HG03175 (cell line): ENCODE measurements at regions not wholly inside any gene's neighbourhood (a gene's known extent, or its start where the extent isn't known, plus 50 kb on each side); places are given as distances from the start of the nearest gene placed in this dataset.
"Not testable (repeated sequence)": the region's sequence is repeated elsewhere in the genome, so short reads cannot be mapped to it uniquely, and the experiment has no call there.

Experiments
- ATAC-seq: cut with Tn5 transposase; IDR thresholded peaks from one replicate; pipeline ENCODE4 v1.9.1; 2021; ENCODE audit warnings: mild to moderate bottlenecking, moderate library complexity; ENCODE audit not compliant: unreplicated experiment

DNA sequence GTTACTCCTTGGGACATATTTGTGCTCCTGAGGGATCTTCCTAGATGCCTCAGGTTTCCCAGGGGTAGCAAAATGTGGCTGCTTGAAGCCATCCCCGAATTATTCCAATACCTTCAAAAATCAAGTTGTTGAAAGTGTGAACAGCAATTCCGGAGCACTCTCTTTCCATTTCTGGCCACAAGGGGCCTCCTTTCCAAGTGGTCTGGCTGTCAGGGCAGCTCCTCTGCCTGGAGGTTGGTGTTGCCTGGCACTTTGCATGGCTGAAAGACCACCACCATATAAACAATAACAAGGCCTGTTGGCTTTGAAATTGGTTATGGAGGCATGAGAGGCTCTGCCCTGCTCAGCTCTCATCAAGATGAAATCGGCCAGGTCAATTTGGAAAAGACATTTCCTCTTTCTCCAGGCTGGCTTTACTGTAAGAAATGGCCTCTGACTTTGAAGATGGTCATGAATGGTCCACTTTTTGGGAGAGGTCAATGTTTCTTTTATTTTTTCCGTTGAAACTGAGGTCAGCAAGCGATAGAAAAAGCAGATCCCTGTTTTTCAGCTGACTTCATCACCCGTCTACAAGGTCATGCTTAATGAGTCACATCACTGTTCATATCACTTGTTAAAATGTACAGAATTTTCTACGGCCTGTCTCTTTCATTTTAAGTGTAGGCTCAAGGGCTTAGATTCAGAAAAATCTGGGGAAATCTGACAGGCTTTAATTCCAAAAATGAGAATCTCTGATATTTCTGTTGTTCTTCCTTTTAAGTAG is 481.1 kb upstream of the ZNF608 start:
- ATAC-seq = no peak

DNA sequence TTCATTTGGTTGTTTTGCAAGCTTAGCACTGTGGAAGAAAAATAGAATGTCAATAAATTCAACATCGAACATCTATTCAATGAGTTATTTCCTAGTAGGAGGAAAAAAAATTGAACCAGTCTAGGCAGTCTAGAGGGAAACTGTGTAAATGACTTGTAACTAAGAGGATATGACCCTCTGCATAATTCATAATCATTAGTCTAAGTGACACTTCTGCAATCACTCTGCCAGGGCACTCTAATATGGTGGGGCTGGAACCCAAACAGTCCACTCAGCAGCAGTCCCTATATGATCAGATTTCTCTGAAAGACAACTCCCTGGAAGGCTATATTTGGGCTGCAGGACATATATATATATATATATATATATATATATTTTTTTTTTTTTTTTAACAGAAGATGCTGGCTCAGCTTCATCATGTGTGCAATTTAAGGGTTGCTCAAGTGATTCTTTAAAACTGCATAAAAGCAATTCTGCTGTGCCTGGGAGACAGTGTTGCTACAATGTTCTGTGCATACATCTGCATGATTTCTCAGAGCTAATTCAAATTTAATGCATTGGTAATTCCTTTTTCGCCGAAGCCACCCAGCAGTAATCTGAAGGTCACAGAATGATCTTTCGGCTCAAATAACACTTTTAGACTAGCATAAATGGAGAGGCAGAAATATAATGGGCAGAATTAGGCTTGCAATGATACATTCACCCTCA is 482.1 kb upstream of the ZNF608 start:
- no peak for ATAC-seq

DNA sequence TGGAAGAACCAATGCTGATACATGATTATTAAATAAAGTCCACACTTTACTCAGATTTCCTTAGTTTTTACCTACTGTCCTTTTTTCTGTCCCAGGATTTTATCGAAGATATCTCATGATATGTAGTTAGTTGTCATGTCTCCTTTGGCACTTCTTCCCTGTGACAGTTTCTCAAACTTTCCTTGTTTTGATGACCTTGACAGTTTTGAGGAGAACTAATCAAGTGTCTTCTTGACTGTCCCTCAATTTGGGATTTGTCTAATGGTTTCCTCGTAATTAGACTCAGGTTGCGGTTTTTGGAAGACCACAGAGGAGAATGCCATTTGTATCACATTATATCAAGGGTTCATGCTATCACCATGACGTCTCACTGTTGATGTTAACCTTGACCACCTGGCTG is 483.1 kb upstream of the ZNF608 start:
- no peak for ATAC-seq

DNA sequence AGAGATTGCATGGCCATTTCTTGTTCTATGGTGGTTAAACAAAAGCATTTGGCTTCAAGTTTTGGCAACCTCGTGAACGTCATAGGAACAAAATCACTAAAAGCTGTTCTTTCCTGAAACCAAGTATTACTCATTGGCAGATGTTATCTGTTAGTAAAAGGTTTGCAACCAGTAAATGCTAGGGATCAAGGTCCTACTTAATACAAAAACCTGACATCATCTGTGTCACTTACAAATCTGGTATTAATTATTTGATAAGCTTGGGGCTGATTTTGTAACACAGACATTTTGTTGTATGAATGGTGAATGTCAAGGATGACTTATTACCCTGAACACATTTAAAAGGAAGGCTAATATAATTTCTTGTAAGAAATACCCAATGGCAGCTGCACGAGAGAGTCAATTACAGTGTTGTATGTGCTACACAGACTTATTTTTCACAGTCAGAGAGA is 486.4 kb upstream of the ZNF608 start:
- ATAC-seq = no peak

DNA sequence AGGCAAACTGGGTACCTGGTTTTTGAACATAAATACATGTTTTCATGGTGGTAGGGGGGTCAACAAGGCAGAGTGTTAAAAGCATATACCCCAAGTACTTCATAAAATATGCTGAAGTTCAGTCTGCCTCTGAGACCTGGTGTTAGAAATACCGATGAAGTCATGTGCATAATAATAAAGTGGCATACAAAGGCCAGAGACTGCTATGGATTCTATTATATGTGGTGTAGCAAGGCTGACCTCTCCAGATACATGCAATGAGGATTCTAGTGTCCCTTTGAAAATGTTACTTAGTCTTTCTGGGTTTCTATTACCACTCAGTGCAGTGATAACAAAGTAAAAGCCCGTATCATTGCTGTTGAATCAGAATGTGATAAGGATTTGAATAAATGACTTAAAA is 487.5 kb upstream of the ZNF608 start:
- ATAC-seq = no peak

DNA sequence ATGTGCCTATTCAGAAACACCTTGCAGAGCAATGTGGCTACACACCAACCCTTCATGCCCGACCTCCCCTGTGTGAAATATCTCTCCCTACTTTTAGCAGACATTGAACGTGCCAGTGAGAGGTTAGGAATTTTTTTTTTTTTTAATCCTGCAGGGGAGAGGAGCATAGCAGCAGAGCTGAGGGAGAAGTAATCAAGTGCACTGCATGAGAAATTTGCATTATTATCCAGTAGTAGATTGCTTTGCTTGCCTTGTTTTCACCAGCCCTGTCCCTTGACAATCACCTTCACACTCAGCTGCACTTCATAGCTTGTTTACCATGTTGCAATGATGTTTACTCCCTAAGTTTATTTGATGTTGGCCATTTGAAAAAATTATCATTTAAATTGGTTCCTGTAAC is 489.6 kb upstream of the ZNF608 start:
- ATAC-seq = no peak

DNA sequence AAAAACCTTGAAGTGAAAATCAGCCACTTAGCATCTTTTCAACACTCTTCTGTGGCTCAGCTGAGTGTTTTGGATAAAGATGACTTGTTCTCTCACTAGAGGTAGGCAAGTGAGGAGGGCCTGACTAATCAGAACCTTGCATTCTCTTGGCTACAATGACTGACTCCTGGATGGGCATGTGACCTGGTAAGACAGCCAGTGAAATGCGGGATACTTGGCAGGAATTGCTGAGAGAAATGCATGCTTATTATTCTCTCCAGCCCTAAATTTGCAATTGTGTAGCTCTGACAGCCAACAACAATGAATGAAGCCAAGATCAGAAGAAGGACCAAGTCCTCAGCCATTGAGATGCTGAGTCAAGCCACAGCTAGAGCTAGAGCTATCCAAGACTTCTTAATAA is 490.5 kb upstream of the ZNF608 start:
- ATAC-seq = no peak

DNA sequence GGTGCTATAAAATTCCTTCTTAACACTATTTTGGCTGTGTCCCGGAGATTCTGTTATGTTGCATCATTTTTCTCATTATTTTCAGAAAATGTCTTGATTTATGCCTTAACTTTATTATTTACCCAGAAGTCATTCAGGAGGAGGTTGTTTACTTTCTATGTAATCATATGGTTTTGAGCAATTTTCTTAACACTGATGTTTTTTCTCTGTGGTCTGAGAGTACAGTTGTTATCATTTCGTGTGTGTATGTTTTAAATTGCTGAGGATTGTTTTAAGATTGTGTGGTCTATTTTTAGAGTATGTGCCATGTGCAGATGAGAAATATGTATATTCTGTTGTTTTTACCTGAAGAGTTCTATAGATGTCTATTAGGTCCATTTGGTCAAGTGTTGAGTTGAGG is 498.1 kb upstream of the ZNF608 start:
- ATAC-seq = no peak

DNA sequence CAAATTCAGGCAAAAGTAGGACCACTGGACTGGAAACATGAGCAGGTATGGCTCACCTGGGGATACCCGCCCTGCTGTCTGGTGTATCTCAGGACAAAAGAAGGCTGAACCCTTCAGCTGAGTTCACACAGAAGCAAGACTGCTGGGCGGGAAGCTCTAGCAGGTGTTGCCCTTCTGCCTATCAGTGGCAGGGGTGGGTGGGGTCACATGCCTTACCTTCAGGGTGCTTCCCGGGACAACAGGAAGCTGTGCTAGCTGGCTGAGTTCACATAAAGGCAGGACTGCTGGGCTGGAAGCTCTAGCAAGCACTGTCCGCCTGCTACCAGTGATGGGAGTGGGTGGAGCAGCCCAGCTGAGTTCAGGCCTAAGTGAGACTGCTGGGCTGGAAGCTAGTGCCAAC is 498.8 kb upstream of the ZNF608 start:
- ATAC-seq = no peak

DNA sequence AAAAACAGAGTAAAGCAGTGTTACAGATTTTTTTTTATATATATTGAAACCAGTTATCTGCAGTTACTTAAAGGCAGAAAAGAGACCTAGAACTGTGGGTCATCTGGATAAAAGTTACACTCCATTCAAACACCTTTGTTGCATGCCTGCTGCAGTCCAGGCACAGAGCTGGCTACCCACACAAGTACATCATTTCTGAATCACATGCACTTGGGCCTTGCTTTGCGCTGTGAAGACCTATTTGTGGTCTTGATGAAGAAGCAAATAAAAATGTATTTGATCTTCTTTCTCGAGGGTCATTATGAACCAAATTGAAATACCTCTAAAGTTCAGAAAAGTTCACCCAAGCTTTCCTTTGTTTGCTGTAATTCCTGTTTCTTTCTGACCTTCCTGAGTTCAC is 503.0 kb upstream of the ZNF608 start:
- ATAC-seq = no peak

DNA sequence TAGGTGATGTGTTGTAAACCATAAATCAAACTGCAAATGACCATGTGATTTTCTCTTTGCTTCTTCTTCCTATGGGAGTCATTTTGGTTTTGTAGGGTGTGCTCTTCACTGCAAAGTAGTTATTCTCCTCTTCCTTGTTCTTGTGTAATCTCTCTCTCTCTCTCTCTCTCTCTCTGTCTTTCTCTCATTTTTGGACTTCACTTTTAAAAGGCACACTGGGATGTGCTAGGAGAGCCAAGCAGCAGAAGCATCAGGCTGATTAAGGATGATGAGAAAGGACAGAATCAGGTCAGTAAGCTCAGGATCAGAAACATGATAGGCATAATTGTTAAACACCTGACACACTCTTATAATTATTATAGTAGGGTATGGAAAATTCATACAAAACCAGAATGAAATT is 505.3 kb upstream of the ZNF608 start:
- ATAC-seq = no peak

DNA sequence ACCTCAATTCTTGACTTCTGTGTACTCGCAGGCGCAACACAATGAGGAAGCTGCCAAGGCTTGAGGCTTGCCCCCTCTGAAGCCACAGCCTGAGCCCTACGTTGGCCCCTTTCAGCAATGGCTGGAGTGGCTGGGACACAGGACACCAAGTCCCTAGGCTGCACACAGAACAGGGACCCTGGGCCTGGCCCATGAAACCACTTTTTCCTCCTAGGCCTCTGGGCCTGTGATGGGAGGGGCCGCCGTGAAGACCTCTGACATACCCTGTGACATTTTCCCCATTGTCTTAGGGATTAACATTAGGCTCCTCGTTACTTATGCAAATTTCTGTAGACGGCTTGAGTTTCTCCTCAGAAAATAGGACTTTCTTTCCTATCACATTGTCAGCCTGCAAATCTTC is 507.2 kb upstream of the ZNF608 start:
- ATAC-seq = not testable (repeated sequence)

DNA sequence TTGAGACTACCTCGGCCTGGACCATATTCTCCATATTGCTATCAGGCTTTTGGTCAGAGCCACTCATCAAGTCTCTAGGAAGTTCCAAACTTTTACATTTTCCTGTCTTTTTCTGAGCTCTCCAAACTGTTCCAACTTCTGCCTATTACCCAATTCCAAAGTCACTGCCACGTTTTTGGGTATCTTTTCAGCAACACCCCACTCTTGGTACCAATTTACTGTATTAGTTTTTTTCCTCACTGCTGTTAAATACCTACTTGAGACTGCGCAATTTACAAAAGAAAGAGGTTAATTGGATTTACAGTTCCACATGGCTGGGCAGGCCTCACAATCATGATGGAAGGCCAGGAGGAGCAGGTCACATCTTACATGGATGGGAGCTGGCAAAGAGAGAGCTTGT is 507.8 kb upstream of the ZNF608 start:
- no peak for ATAC-seq

DNA sequence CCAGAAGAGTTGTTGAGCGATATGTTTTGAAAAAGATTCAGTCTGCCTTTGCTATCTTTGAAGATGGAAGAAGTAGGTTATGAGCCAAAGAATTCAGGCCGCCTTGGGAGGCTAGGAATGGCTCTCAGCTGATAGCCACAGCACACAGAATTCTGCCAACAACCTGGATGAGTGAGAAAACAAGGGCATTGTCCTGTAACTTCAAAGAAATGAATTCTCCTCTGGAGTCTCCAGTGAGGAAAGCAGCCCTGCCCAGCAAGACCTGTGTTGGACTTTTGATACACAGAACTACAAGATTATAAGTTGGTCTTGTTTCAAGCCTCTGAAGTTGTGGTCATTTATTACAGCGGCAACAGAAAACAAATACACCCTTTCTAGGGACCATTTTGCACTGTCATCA is 509.9 kb upstream of the ZNF608 start:
- no peak for ATAC-seq

DNA sequence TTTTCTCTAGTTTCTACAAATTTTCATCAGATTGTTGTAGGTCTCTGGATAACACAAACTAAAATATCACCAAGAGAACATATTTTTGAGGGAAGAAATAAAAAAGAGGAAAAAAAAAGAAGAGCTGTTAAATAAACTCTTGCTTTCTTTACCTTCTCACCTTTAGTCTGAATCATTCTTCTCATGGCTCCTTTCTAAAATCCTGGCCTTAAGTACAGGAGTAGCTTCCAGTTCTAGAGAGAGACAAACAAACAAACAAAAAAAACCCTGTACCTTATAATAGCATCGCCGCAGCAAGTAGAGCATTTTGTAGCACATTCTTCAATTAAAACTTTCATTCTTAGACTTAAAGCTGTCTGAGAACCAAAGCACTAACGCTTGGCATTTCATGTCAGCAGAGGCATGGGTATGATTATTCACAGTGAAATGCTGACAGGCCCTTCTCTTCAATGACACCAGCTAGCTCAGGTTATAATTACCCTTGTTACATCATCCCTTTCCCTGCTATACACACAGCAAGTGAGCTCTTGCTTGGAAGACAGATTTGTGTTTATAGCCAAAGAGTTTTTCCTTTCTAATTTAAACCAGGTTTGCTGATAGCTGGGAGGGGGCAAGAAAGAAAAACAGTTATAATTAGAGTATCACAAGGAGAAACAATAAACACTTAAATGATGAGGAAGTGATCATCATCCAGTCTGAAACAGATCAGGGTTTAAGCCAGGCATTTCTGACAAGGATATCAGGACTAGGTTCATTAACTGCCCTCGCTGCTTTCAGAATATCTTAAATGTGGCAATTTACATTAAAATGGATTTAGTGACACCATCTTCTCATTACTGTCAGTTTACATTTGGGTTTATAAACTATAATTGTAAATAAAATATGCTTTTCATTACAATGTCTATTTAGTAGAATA is 510.9 kb upstream of the ZNF608 start:
- no peak for ATAC-seq

DNA sequence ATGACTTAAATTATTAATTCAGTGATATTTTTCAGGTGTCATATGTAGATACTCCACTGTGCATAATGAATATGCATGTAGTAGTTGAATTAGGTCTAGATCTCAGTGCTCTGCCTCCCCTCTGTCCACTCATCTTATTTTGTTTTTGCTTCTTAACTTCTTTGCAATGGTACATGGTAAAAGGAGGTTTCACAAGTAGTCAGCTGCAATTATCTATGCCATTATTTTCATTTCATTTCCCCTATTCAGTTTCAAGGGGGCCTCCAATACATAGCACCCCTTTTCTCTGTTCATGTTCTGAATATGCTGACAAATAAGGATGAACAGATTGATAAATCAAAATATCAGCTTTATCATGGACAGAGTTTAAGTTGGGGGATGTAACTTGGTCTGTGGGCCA is 511.6 kb upstream of the ZNF608 start:
- no peak for ATAC-seq

DNA sequence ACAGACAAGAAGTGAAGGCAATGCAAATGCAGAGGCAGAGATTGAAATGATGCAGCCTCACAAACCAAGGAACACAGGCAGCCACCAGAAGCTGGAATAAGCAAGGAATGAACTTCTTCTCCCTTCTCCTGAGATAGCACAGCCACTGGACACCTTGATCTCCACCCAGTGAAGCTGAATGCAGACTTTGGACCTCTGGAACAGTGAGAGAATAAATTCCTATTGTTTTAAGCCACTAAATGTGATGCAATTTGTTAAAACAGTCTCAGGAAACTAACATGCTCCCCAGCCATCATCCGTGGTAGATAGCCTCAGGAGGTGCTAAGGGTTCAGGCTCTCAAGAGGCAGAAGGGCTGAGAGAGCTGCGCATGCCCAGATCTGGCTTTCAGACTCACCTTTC is 512.2 kb upstream of the ZNF608 start:
- no peak for ATAC-seq

DNA sequence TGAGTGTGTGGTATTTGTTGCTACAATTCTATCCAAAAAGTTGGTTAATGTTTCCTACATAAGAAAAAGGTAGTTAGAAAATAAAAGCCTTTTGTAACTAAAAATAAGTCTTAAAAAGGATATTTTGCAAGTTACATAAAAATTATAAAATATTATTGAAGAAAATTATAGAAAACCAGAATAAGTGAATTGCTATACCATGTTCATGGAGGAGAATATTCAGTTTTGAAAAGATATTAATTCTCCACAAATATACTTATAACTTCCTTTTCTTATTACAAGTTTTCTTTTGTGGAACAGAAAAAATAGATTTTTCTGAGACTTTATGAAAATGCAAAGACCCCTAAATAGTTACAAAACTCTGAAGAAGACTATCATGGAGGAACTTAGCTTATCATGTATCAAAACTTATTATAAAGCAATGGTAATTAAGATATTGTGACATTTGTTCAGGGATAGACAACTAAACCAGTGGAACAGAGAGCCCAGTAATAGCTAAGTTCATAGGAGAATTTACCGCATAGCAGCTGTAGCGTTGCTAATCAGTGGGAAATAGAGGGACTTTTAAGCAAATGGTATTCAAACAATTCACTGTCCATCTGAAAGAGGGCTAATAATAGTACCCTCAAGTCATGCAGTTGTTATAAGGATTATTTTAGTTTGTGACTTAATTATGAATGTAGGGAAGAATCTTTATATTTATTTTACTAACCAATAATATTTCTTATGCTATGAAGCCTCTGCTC is 515.2 kb upstream of the ZNF608 start:
- no peak for ATAC-seq

DNA sequence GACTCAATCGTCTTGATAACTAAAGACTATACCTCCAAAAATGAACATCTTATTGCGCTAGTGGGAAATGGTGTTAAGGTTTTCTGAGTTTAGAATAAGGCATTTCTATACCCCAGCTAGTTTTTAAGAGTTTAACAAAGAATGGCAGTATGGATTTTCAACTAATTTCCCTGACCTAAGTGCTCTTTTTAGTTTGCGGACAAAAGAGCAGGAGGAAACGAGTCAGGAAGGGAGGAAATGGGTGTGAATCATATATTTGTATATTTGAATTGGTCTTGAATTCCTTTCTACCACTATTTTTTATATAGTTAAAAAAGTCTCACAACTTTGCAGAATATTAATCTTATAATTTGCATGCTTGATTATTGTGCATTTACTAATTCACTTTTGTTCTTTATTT is 516.3 kb upstream of the ZNF608 start:
- no peak for ATAC-seq

DNA sequence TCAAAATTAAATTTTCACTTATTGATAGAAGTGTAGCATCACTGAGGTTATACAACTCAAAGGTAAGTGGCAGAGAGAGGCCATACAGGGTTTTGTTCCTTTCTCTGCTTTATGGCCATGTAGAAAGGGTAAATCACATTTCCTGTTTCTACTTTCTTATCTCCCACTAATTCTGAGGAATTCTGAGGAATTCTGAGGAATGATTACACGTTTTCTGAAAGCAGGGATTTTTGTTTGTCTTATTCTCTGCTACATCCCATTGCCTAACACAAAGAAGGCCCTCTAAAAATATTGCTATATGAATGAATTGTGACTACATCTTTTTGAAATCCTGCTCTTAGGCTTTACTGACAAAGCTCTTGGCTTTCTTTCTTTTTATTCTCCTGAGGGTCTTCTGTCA is 516.9 kb upstream of the ZNF608 start:
- no peak for ATAC-seq

DNA sequence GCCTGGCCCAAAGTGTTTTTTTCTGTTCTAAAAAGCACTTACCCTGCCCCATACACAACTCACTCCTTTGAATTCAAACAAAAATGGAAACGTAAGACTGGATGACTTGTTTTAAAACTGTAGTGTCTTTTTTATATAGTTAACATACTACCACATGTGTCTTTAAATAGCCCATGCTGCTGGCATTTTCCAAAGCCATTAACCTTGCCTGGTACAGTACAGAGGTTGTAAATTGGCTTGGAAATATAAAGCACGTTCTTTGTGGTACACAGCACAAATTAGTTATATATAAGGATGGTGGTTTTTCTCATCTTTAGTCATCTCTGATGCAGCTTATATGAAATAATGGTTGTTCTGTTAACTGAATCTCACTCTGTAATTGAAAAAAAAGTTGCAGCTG is 519.7 kb upstream of the ZNF608 start:
- ATAC-seq = no peak
